ENCODE measurements at regions not wholly inside any gene's neighbourhood (a gene's known extent, or its start where the extent isn't known, plus 50 kb on each side); places are given as distances from the start of the nearest gene placed in this dataset.

DNA sequence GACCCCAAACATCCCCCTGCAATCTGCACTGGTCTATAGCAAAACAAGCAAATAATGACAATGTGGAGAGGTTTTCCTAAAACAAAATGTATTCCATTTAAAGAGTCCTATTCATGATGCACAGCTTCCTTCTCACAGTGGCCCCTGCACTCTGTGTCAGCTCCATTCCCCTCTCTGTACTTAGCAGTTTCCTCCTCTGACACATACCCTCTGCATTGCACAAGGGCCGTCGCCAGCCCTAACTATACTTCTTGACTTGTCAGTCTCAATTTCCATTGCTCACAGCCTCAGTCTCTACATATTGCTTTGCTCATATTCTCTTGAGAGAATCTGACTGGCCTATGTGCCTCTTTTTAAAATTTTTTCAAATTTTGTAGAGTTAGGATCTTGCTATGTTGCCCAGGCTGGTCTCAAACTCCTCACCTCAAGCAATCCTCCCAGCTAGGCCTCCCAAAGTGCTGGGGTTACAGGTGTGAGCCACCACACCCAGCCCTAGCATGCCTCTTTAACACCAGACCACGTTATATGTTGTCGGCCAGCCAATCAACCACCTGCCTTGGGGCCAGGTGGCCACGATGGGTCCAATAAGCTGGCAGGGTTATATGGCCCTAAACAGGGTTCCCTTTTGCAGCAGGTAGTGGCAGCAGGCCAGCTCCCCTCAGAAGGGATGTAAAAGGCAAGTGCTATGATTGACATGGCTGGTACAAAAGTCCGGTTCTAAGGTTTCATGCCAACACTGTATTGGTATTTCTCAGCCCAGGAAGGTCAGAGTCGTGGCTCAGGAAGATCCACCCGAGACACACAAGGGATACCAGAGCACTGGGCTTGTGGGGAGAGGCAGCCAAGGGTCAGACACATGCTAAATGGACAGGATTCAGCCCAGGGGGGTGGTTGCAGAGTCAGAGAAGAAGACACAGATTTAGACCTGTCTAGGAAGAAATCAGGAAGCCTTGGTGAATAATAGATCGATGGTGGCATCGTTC is 59.0 kb upstream of the SMAD3 start:
- Mint-ChIP-seq H3K9me3 (no peaks in the 10 kb centered on the region), H3K27ac (peak overlapping the region in 1 of 3 donors; percentile 36)

DNA sequence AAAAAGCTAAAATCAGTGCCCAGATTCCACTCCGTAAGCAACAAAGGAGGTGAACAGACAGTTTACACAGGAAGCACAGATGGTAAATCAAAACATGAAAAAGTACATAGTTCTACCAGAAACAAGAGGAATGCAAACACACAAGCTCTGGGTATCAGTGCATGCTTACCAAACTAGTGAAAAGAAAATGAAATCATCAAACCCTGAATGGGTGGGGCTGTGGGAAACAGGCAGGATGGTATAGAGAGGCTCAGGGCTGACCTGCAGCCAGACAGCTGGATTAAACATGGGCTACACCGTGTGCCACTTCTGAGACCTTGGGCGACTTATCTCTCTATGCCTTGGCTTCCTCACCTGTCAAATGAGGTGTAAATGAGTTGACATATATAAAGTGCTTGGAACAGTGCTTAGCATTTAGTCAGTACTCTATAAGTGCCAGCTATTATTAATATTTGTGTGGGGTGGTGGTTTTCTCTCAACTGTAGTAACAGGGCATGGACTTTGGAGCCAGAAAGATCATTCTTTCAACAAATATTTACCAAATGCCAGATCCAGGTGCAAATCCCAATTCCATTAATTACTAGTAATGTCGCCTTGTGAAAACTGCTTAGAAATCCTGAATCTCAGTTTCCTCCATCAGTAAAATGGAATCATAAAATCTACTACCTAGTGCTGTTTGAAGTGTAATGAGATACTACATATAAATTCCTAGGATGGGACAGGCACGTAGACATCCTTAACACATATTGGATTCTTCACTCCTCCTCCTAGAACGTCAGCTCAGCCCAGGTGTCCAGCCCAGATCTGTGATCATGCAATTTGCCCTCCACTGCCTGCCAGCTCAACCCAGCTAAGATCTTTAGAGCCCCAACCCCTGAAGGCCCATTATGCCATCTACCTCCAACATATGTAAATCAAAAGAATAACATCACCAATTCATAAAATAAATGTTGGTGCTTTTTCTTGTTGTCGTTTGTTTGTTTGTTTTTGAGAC is 55.5 kb upstream of the SMAD3 start:
- Mint-ChIP-seq H3K4me1 (peaks cover 0 to 2% (median 0%) of the 10 kb centered on the region in 3 donors), H3K9me3 (no peaks in the 10 kb centered on the region), H3K36me3 (no peaks in the 10 kb centered on the region), H3K27me3 (peaks cover 2% of the 10 kb centered on the region), H3K4me3 (no peak overlapping the region), H3K27ac (peak overlapping the region in 1 of 3 donors; percentile 18)

More for the DNA sequence above, 59.0 kb upstream of the SMAD3 start:
- Mint-ChIP-seq H3K4me1 (peaks cover 12 to 14% (median 14%) of the 10 kb centered on the region in 3 donors), H3K4me3 (no peak overlapping the region), H3K36me3 (no peaks in the 10 kb centered on the region), H3K27me3 (peaks cover 2% of the 10 kb centered on the region)

DNA sequence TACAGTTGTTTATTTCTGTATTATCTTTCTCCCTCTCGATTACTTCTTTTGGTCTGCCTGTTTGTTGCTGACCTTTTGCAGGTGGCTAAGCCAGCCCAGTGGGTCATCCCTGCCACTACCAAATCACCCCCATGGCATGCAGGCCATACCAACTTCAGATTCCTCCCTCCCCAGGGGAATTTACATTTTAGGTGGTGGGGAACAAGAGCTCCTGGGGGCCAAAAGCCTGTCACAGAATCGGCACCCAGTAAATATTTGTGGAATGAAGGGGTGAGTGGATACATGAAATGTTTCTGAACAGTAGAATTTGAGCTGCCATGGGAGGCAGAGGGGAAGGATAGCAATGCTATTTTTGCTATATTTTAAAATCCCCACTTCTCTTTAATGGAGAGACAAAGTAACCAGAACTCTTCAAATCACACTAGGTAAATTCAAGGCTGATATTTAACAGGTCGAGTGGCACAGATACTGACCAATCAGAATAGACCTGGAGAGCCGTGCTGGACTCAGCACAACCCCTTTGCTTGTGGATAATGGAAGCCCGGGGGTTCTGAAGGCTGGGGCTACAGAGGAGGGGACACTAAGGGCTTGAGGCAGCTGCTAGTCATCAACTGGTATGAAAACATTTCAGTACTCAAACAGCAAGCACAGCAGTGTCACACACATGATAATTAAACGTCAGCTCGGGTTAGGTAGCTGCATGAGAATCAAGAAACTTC is 54.3 kb upstream of the SMAD3 start:
- no peak overlapping the region for H3K27ac Mint-ChIP-seq

DNA sequence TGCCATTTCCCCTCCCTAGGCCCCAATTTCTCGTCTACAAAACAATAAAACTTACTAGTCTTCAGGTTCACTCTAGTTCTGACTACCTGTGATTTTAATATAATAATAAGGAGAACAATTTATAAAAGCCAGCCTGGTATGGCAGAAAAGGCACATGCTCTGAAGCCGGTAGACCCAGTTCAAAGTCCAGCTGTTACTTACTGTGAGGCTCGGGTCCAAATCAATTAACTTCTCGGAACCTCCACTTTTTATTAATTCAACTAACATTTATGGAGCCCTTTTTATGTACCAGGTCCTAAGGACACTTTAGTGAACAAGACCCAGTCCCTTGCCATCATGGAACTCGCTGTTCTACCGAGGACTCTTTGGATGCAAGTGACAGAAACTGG is 53.8 kb upstream of the SMAD3 start:
- Mint-ChIP-seq H3K36me3 (no peaks in the 10 kb centered on the region), H3K4me1 (no peaks in the 10 kb centered on the region), H3K27me3 (no peaks in the 10 kb centered on the region)

More for the DNA sequence above, 54.3 kb upstream of the SMAD3 start:
- H3K9me3 Mint-ChIP-seq: no peaks in the 10 kb centered on the region
- peaks cover 0 to 1% (median 0%) of the 10 kb centered on the region in 3 donors for H3K4me1 Mint-ChIP-seq
- no peak overlapping the region for H3K4me3 Mint-ChIP-seq
- peaks cover 1% of the 10 kb centered on the region for H3K27me3 Mint-ChIP-seq
- no peaks in the 10 kb centered on the region for H3K36me3 Mint-ChIP-seq

DNA sequence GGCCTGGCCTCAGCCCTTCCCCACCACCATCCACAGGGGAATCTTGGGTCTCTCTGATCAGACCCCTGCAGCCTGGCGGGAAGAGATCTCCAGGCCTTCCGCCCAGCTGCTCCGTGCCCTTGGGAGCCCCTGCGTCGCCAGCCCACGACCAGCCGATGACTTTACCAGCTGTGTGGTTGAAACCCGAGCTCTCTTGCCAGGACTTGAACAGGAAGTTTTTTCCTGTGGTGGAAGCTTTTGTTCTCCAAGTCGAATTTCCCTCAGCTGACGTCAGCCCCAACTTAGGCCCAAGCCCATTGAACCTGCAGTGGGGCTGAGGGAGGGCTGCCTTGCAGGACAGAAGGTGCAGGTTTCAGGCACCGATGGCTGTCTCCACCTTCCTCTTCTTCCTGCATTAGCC is 51.7 kb upstream of the SMAD3 start:
- H3K9me3 Mint-ChIP-seq: no peaks in the 10 kb centered on the region
- peaks cover 0 to 4% (median 3%) of the 10 kb centered on the region in 3 donors for H3K4me1 Mint-ChIP-seq
- H3K27ac Mint-ChIP-seq: no peak overlapping the region
- no peak overlapping the region for H3K4me3 Mint-ChIP-seq
- H3K27me3 Mint-ChIP-seq: no peaks in the 10 kb centered on the region
- no peaks in the 10 kb centered on the region for H3K36me3 Mint-ChIP-seq

More for the DNA sequence above, 53.8 kb upstream of the SMAD3 start:
- no peak overlapping the region for H3K27ac Mint-ChIP-seq
- no peaks in the 10 kb centered on the region for H3K9me3 Mint-ChIP-seq
- no peak overlapping the region for H3K4me3 Mint-ChIP-seq

All from IgD-negative memory B cell (primary cell).